GM18519 (cell line): ENCODE measurements at regions not wholly inside any gene's neighbourhood (a gene's known extent, or its start where the extent isn't known, plus 50 kb on each side); places are given as distances from the start of the nearest gene placed in this dataset.
"Not testable (repeated sequence)": the region's sequence is repeated elsewhere in the genome, so short reads cannot be mapped to it uniquely, and the experiment has no call there.

Source experiments
- ATAC-seq: cut with Tn5 transposase; IDR thresholded peaks from one replicate; pipeline ENCODE4 v1.9.1; 2021; ENCODE audit warnings: mild to moderate bottlenecking, moderate library complexity; ENCODE audit not compliant: unreplicated experiment, low FRiP score

DNA sequence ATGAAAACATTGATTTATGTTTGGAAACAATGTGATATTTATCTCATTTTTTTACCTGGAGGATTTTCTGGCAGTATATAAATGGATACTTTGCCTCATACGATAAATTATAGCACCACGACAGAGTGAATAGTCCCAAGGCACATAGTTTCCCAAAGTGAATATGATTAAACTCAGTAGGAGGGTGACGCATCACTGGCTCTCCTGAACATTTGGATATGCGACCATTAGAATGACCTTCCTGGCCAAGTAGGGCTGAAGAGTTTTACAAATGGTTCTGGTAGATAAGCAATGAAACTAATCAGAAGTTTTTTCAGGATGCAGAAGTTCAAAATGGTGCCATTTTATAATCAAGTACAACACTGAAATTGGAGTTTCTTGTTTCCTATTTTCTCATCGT is 397.7 kb downstream of the AASDHPPT start:
- no peak for ATAC-seq

DNA sequence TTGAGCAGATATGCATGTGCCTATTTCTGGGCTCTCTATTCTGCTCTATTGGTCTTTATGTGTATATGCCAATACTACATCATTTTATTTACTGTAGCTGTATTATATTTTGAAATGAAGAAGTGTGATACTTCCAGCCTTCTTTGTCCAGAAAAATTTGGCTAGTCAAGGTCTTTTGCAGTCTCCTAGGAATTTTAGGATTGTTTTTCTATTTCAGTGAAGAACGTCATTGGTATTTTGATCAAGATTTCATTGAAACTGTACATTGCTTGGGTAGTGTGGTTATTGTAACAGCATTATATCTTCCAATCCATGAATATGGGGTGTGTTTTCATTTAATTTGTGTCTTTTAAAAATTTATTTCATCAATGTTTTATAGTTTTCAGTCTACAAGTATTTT is 400.3 kb downstream of the AASDHPPT start:
- ATAC-seq: no peak

DNA sequence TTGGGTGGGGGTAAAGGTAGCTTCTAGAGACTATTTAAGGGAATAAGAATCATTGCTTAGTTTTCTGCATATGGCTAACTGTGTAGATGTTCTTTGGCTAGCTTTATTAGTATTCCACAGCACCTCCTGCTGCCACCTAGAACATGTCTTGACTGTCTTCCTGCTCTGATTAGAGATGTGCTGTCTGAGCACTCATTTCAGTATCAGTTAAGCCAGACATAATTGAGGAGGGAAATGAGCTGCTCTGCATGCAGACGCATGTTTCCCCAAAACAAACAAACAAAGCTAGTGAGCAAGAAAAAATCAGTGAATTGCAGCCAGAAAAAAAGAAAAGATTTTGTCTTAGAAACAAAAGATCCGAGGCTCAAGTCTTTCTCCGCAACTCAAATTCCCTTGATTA is 402.2 kb downstream of the AASDHPPT start:
- ATAC-seq: no peak

DNA sequence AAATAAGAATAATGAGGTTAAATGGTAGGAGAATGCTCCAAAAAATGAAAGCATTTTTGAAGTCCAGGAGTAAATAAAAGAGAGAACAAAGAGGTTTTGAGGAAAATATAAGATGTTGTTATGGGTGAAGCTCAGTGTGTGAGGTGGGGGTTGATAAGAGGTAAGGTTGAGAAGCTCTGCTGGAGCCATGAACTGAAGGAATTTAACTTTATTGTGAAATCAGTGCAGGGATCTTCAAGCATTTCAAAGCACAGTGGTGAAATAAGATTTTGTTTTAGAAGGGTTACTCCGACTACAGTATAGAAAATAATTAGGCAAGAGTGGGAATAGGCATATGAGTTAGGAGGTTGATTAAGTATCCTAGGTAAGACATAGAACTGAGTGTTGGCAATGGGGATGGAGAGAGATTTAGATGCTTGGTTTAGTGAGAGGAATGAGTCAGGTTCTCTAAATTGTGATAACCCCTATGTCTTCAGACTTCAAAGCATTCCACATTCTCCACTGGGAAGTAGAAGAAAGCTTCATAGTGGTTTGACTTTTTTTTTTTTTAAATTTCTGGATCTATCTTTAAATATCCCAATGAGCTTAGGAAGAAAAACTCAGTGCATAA is 403.2 kb downstream of the AASDHPPT start:
- no peak for ATAC-seq

DNA sequence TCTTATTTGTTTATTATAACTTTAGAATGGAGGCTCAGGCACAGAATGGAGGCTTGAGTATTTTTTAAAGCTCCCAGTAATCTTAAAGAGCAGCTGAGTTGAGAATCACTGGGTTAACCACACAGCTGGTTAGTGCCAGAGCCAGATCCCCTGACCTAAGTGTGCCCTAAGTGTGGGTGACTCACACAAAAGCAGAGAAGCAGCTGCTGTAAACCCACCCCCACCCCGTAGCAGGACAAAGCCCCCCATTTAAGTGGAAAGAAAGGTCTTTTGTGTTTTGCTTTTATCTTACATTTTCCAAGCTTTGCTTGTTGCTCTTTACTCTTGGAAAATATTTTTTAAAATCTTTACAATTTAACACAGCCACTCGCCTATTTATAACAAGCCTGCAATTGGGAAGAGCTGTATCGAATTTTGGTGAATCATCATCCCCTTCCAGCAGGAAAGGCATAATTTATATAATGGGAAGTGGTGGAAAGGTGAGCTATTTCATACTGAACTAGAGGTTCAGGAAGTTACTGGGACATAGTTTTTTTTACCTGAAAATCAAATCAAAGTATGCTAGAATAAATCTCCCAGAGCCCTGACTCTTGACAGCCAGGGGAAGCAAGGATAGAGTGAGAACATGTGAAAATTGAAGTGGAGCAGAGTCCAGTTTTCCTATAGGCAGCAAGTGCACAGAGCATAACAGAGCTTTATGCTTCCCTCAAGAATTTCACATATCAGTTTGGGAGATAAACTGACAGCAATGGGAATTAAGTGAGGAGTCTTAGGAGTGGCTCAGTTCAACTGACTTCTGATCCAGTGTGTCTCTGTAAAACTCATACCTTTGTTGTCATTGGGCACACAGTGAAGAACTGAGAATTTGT is 405.7 kb downstream of the AASDHPPT start:
- ATAC-seq: no peak

DNA sequence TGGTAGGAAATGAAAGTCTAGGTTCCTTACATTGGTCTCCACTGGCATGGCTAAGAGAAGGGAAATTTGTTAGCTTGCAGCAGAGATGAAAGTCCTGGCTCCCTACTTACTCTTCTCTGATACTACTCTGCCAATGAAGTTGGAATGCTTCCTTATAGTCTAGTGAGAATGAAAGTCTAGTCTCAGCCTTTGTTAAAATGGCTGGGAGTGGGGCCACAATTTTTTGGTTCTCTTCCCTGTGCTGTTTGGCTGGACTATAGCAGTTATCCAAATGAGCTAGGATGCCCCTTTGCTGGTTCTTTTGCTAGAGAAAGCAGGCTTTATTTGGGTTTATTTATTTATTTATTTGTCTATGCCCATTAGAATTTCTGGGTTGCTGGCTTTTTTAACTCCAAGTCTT is 414.3 kb downstream of the AASDHPPT start:
- ATAC-seq: no peak

DNA sequence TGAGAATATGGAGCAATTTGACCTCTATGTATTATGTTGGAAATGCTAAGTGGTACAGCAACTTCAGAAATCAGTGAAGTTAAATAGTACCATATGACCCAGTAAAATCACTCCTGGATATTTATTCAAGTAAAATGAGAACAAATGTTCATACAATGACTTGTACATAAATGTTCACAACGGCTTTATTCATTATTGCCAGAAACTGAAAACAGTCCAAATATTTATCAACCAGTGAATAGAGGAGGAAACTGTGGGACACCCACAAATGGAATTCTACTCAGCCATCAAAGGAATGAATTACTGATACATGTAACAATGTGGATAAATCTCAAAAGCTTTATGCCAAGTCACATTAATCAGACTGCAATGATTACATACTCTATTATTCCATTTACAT is 416.3 kb downstream of the AASDHPPT start:
- no peak for ATAC-seq

DNA sequence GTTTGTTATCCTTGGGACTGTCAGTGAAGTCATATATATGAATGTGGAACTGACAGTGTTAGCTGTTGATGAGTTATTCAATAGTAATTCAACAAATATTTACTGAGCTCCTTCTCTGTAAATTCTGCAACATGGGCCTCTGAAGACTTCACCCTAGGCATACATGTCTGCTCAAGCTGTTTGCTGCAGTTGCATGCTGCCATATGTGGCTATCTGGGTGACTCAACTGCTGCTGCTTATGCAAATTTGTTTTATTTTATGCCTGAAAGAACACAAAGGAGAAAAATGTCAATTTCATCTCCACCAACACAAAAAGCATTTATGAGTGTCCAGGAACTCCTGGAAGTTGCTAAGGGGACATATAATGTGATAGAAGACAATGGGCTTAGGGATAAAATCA is 417.6 kb downstream of the AASDHPPT start:
- ATAC-seq: no peak

DNA sequence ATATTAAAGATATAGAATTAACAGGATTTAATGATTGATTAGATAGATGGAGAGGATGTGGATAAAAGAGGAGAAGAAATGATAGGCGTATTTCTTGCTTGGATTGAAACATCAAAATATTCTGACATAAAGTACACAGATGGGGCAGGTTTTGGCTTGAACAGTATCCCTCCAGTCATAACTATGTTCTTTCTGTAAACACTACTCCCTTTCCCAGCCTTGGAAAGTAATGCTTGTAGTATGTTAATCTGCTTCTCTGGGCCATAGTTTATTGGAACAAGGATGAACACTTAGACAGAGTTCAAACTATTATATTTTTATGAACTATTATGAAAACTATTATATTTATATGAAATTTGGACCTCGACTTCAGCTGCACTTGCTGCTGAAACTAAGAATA is 419.2 kb downstream of the AASDHPPT start:
- no peak for ATAC-seq

DNA sequence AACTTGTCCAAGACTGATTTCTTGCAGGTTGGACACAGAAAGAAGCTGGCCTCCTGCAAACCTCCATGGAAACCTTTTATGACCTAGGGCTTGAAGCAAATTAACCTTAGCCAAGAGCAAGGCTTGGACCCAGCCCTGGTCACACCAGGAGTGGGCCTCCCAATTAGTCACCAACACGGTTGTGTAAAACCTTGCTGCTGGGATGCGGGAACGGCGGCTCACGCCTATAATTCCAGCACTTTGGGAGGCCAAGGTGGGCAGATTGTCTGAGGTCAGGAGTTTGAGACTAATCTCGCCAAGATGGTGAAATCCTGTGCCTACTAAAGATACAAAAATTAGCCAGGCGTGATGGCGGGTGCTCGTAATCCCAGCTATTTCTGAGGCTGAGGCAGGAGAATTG is 419.9 kb downstream of the AASDHPPT start:
- no peak for ATAC-seq

DNA sequence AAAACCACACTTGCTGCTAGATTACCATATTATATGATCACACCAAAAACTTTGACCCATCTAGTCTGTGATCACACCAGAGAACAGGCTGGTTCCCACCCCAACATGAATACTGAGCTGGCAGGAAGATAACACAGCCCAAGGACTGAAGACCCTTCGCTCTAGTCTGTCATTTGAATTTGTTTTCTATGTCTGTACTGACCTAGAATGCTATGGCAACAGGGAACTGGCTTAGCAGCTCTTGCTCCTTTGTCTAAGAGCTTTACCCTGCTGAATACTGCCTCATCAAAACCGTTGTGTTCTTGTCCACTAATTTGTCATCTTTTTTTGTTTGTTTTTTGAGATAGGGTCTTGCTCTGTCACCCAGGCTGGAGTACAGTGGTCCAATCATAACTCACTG is 420.4 kb downstream of the AASDHPPT start:
- ATAC-seq: no peak

DNA sequence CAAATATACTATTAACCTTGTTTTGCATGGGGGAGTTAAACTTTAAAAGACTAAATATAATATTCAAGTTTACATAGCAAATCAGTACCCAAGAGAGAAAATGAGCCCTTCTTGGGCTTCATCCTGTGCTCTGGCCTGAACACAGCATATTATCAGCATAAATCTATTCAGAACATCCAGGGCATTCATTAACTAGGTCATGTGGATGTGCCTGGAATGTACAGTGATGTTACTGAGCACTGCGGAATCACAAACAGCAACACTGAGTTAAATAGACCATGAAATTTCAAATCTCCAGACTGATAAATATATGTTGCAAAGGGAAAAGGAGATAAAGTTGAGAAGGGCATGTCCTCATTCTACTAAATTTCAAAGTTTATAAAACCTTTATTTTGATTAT is 426.4 kb downstream of the AASDHPPT start:
- no peak for ATAC-seq

DNA sequence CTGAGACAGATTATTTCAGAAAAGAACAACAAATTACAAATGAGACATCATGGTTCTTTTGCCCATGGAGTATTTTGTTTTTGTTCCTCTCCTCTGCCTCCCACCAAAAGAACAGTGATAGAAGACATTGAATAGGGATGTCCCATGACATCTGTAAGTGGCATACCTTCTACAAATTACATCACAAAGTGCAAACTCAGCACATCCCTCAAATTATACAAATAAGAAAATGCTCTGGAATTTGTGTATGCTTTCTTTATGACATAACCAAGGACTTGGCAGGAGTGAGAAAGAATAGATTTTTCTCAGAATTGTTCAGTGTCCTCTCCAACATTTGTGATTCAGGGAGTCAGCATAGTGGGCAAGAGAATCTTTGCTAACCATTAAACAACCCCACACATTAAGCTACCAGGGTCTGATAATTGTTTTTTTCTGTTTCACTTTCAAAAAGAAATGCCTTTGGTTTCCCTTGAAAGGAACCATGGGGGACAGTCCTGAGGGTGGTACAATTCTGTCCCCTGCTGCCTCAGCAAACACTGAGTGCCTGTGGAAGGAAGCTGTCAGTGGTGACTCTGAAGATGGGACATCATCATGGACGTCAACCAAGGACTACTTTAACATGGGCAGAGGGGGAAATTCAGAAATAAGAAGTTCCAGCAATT is 430.3 kb downstream of the AASDHPPT start:
- no peak for ATAC-seq

DNA sequence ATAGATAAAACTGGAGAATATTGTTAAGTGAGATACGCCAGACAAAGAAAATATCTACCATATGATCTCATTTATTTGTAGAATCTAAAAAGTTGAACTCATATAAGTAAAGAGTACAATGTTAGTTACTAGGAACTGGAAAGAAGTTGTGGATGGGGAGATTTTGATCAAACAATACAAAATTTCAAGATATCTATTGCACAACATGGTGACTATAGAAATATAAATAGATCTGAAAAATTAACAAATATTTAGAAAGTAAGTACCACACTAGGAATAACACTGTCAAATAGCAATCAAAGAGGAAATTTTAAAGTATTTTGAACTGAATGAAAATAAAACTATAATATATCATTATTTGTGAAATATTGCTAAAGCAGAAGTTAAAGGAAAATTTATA is 437.2 kb downstream of the AASDHPPT start:
- no peak for ATAC-seq

DNA sequence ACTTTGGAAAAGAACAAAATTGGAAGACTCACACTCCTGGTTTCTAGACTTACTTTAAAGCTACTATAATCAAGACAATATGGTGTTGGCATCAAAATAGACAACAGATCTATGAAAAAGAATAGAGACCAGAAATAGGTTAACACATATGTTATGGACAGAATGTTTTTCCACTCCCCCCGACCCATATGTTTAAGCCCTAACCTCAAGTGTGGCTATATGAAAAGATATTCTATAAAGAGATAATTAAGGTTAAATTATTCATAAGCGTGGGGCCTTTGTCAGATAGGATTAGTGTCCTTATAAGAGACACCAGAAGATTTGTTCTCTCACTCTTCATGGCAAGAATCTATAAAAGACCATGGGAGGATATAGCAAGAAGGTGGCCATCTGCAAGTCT is 440.0 kb downstream of the AASDHPPT start:
- no peak for ATAC-seq

DNA sequence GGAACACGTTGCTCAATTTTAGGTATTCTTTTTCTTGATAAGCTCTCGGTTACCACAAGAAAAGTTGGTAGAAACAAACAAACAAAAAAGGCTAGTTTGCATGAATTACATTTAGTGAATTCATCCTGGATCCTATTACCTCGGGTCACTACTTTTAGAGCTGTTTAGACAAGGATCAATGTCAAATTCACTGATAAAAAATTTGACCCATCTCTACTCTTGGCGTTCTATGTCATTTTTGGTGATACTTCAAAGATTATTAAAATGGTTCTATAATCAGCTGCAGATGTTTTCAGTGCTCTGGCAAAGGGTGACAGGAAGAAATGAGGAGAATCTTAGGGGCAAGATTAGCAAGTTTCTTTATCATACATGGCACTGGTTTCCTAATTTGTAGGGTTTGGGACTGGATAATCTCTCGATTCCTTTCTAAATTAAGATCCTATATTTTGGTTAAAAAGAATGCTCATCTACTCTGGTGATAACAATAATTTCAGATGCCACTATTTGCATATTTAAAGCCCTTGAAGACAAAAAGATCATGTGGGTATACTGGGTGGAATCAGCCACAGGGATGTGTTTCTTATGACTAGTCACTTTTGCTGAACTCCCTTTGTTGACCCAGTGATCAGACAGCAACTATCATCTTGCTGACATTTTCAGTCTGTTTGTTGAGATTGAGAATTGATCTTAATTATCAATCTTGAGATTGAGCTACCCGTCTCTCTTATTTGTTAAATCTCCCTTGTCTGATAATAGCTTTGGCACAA is 442.9 kb downstream of the AASDHPPT start:
- no peak for ATAC-seq

DNA sequence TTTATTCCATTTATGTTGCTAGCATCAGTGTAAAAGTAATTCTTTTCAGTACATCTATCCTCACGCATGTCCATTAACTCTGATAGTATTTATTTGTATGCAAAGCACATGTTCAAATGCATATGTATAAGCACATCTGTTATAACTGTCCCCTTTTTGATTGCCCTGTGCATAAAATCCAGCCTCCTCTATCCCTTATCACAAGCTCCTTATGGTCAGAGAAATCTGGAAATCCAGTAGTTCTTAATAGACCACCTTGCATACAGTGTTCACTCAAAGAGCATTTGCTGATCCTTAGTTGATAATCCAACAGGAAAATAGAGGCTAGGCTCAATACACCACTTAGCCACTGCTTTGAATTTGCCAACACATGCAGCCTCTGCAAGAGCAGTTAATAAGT is 443.5 kb downstream of the AASDHPPT start:
- ATAC-seq: no peak

DNA sequence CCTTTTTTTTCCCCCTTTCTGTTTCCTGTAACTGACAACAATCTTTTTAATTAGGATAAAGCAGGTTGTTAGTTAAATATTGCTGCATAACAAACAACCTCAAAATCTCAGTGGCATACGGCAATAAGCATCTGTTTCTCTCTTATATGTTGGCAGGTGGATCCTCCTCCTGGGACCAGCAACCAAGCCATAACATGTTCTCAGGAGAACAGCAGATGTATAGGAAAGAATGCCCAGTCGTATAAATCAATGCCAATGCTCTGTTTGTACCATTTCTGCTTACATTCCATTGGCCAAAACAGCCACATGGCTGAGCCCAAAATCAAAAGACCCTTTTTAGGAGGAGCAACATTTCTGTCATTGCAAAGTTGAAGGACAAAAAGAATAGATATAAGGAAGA is 445.7 kb downstream of the AASDHPPT start:
- no peak for ATAC-seq

DNA sequence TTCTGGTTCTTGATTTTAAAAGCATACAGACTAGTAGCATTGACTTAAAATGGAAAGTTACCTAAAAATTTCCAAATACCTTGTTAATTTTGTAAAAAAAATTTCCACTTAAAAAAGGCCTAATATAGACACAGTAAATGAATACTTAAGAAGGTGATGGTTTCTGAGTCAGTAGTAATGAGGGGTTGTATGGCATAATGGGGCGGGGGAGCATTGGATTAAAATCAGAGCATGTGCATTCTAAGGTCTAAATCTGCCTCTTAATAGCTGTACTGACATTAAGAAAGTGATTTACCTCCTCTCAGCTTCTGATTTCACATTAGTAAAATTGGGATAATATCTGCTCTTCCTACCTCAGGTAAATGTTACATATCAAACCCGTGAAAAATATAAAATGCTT is 446.5 kb downstream of the AASDHPPT start:
- ATAC-seq: no peak

DNA sequence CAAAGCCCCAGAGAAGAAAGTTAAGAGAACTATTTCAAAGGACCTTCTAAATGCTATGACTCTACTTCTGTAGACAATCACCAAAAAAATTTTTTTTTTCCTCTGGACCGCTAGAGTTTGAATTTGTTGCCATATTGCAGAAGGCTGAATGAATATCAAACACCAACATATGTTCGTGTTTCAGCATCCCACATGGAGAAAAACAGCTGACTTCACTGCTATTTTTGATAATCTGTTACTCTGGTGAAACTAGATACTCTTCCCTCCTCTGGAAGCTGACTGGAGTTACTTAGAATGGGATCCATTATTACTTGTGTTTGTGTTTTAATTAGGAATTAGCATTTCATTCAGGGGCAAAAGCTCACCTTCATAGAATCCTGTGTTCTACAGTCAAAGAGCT is 447.0 kb downstream of the AASDHPPT start:
- ATAC-seq: no peak

DNA sequence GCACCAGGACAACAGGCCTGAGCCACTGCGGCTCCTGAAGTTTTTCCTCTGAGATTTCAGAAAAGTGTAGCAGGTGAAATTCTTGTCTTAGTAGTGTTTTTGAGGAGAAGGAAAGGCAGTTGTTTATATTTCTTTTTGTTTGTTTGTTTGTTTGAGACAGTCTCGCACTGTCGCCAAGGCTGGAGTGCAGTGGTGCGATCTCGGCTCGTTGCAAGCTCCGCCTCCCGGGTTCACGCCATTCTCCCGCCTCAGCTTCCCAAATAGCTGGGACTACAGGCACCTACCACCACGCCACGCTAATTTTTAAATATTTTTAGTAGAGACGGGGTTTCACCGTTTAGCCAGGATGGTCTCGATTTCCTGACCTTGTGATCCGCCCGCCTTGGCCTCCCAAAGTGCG is 454.2 kb downstream of the AASDHPPT start:
- ATAC-seq: not testable (repeated sequence)
